ENCODE measurements at regions not wholly inside any gene's neighbourhood (a gene's known extent, or its start where the extent isn't known, plus 50 kb on each side); places are given as distances from the start of the nearest gene placed in this dataset.
A peak's percentile ranks its signal among the peaks of the same experiment; 100 is the strongest.

- no peak overlapping the region for H3K4me3 Mint-ChIP-seq
- ChIA-PET POLR2A (ENCODE audit: partially characterized antibody) (interaction anchor here (0.6 kb wide), 1 partner anchor 22 kb away, joined by 3 read pairs; no protein-coding TSS in a partner anchor), CTCF (ENCODE audit: partially characterized antibody) (interaction anchor here (1.2 to 6.6 kb wide), 2 partner anchors 45 to 55 kb away, joined by 3 to 76 read pairs; no protein-coding TSS in a partner anchor)
- DNase-seq = no peak
- no peak overlapping the region for H3K27ac Mint-ChIP-seq
- Histone ChIP-seq H3K4me3 (ENCODE audit: low read length in 2 of 2) (no peak overlapping the region), H3K9me3 (ENCODE audit: control insufficient read depth in 1 of 2, low read length in 2 of 2) (no peaks in the 10 kb centered on the region), H3K27me3 (ENCODE audit: insufficient read depth, low read length) (no peaks in the 10 kb centered on the region), H3K36me3 (ENCODE audit: insufficient read depth, low read length) (no peaks in the 10 kb centered on the region), H3K27ac (ENCODE audit: low read depth, low read length) (no peak overlapping the region), H3K4me1 (ENCODE audit: insufficient read depth, low read length) (no peaks in the 10 kb centered on the region)
- H3K9me3 Mint-ChIP-seq = no peaks in the 10 kb centered on the region
- H3K4me1 Mint-ChIP-seq = peaks cover 0 to 2% (median 0%) of the 10 kb centered on the region in 4 donors
- no peaks in the 10 kb centered on the region for H3K27me3 Mint-ChIP-seq
- H3K36me3 Mint-ChIP-seq = no peaks in the 10 kb centered on the region
- intact Hi-C loops (cut with micrococcal nuclease) = no loop called here
Measured at GRCh38 chr5:14959399-14960119, 88.0 kb upstream of the ANKH start.

DNA sequence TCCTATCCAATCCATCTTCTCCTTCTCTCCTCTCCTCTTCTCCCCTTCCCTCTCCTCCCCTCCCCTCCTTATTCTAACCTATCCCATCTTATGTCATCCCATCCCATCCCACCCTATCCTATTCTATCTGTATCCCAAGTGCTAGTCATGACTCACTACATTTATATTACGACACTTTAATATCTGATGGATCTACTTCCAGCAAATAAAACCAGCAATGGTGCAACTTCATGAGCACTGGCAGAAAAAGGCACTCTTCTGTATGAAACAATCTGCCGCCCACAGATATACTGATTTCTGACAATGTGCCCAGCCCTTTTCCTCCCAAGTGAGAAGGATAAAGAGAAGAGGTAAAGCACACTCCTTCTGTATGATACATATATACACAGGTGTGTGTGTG is 86.6 kb upstream of the ANKH start:
- H3K9me3 Mint-ChIP-seq = peaks cover 0 to 4% (median 0%) of the 10 kb centered on the region in 8 donors
- H3K4me1 ChIP-seq (ENCODE audit: insufficient read depth, low read length) = no peaks in the 10 kb centered on the region
- H3K36me3 ChIP-seq (ENCODE audit: insufficient read depth, low read length) = no peaks in the 10 kb centered on the region
- no peak overlapping the region for H3K27ac Mint-ChIP-seq
- no peaks in the 10 kb centered on the region for H3K27me3 ChIP-seq (ENCODE audit: insufficient read depth, low read length)
- H3K4me3 Mint-ChIP-seq = no peak overlapping the region
- H3K36me3 Mint-ChIP-seq = no peaks in the 10 kb centered on the region
- intact Hi-C loops (cut with micrococcal nuclease) = no loop called here
- no peaks in the 10 kb centered on the region for H3K9me3 ChIP-seq (ENCODE audit: control insufficient read depth in 1 of 2, low read length in 2 of 2)
- no peak overlapping the region for H3K4me3 ChIP-seq (ENCODE audit: low read length in 2 of 2)
- ChIA-PET POLR2A (ENCODE audit: partially characterized antibody) (no interaction called here), CTCF (ENCODE audit: partially characterized antibody) (interaction anchor here (0.7 to 6.6 kb wide), 11 partner anchors 11 to 282 kb away, joined by 3 to 76 read pairs (median 7); no protein-coding TSS in a partner anchor)
- no peak for DNase-seq
- no peak overlapping the region for H3K27ac ChIP-seq (ENCODE audit: low read depth, low read length)
- no peaks in the 10 kb centered on the region for H3K27me3 Mint-ChIP-seq
- peaks cover 0 to 2% (median 0%) of the 10 kb centered on the region in 4 donors for H3K4me1 Mint-ChIP-seq

DNA sequence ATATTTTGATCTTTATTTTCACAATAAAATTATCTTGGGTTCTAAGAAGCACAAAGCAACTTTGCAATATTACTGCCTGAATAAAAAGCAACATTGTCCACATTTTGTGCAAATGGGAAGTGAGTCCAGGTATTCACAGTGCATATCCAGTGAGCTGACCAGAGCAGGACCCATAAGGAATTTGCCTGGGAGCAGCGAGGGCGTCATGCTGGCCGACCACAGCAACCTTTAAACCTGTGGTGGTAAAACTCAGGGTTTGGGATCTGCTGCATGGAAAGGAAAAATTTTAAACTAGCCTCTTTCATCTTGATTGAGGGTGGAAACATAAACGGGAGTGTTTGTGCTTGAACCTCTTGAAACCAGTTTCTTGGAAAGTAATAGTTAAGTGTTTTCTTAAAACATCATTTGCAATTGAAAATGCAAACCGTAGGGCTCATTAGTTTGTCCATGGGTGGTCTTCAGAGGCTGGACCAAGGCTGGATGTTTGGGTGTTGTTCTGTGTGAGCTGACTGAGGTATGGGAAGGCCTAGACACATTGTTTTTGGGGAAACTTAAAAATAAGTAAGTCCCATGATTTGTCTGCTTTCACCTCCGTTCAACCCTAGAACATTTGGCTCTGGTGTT is 85.0 kb upstream of the ANKH start:
- Histone ChIP-seq H3K9me3 (ENCODE audit: control insufficient read depth in 1 of 2, low read length in 2 of 2) (no peaks in the 10 kb centered on the region), H3K36me3 (ENCODE audit: insufficient read depth, low read length) (no peaks in the 10 kb centered on the region), H3K4me1 (ENCODE audit: insufficient read depth, low read length) (no peaks in the 10 kb centered on the region), H3K27ac (ENCODE audit: low read depth, low read length) (no peak overlapping the region), H3K27me3 (ENCODE audit: insufficient read depth, low read length) (no peaks in the 10 kb centered on the region), H3K4me3 (ENCODE audit: low read length in 2 of 2) (no peak overlapping the region)
- Mint-ChIP-seq H3K27ac (no peak overlapping the region), H3K36me3 (no peaks in the 10 kb centered on the region), H3K9me3 (peaks cover 0 to 4% (median 0%) of the 10 kb centered on the region in 8 donors), H3K4me3 (no peak overlapping the region), H3K27me3 (peaks cover 0 to under 1% of the 10 kb centered on the region in 2 donors), H3K4me1 (peaks cover 0 to 2% (median 0%) of the 10 kb centered on the region in 4 donors)
- intact Hi-C loops (cut with micrococcal nuclease) = loop anchor here (1.0 kb wide), 1 partner anchor 47 kb away; no protein-coding TSS in a partner anchor
- CTCF ChIA-PET (ENCODE audit: partially characterized antibody) = interaction anchor here (0.9 to 6.6 kb wide), 15 partner anchors 10 to 271 kb away, joined by 3 to 76 read pairs (median 5); no protein-coding TSS in a partner anchor
- no peak for DNase-seq
- POLR2A ChIA-PET (ENCODE audit: partially characterized antibody) = interaction anchor here (1.5 kb wide), 1 partner anchor 86 kb away, joined by 3 read pairs; no protein-coding TSS in a partner anchor

GRCh38 chr5:14954616-14955343 is 83.2 kb upstream of the ANKH start:
- Mint-ChIP-seq H3K36me3 (no peaks in the 10 kb centered on the region), H3K27ac (no peak overlapping the region), H3K4me1 (peaks cover 0 to 2% (median 0%) of the 10 kb centered on the region in 4 donors), H3K9me3 (peaks cover 0 to 4% (median 0%) of the 10 kb centered on the region in 8 donors), H3K4me3 (no peak overlapping the region), H3K27me3 (peaks cover 0 to 2% of the 10 kb centered on the region in 2 donors)
- Histone ChIP-seq H3K9me3 (ENCODE audit: control insufficient read depth in 1 of 2, low read length in 2 of 2) (no peaks in the 10 kb centered on the region), H3K4me1 (ENCODE audit: insufficient read depth, low read length) (no peaks in the 10 kb centered on the region), H3K36me3 (ENCODE audit: insufficient read depth, low read length) (no peaks in the 10 kb centered on the region), H3K4me3 (ENCODE audit: low read length in 2 of 2) (no peak overlapping the region), H3K27ac (ENCODE audit: low read depth, low read length) (no peak overlapping the region), H3K27me3 (ENCODE audit: insufficient read depth, low read length) (no peaks in the 10 kb centered on the region)
- ChIA-PET CTCF (ENCODE audit: partially characterized antibody) (interaction anchor here (1.5 to 6.6 kb wide), 3 partner anchors 49 to 228 kb away, joined by 4 to 76 read pairs (median 19); no protein-coding TSS in a partner anchor), POLR2A (ENCODE audit: partially characterized antibody) (no interaction called here)
- DNase-seq = no peak
- intact Hi-C loops (cut with micrococcal nuclease) = no loop called here

DNA sequence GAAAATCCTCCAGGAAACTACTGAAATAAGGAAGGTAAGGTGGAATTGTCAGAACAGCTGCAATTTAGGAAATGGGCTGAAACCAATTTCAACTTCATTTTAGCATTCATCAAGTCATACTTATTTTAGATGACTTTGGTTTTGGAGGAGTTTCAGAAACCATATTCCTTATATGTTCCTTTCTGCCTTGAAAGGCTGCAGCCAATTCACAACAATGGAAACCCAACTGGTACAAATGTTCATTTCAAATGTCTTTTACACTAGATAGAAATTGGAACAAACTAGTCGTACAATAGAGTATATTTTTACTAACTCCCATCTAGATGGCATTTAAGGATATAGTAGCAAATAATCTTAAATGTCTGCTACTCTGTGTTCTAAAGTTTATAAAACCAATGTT is 82.6 kb upstream of the ANKH start:
- H3K9me3 Mint-ChIP-seq = peaks cover 0 to 4% (median 0%) of the 10 kb centered on the region in 8 donors
- Histone ChIP-seq H3K4me1 (ENCODE audit: insufficient read depth, low read length) (no peaks in the 10 kb centered on the region), H3K27me3 (ENCODE audit: insufficient read depth, low read length) (no peaks in the 10 kb centered on the region), H3K36me3 (ENCODE audit: insufficient read depth, low read length) (no peaks in the 10 kb centered on the region), H3K27ac (ENCODE audit: low read depth, low read length) (no peak overlapping the region), H3K9me3 (ENCODE audit: control insufficient read depth in 1 of 2, low read length in 2 of 2) (no peaks in the 10 kb centered on the region), H3K4me3 (ENCODE audit: low read length in 2 of 2) (no peak overlapping the region)
- H3K4me1 Mint-ChIP-seq = peaks cover 0 to 2% (median 0%) of the 10 kb centered on the region in 4 donors
- no peak for DNase-seq
- H3K36me3 Mint-ChIP-seq = no peaks in the 10 kb centered on the region
- H3K27ac Mint-ChIP-seq = no peak overlapping the region
- intact Hi-C loops (cut with micrococcal nuclease) = no loop called here
- peaks cover 0 to 2% of the 10 kb centered on the region in 2 donors for H3K27me3 Mint-ChIP-seq
- ChIA-PET CTCF (ENCODE audit: partially characterized antibody) (interaction anchor here (6.6 kb wide), 1 partner anchor 50 kb away, joined by 76 read pairs; no protein-coding TSS in a partner anchor), POLR2A (ENCODE audit: partially characterized antibody) (no interaction called here)
- H3K4me3 Mint-ChIP-seq = no peak overlapping the region

GRCh38 chr5:14953075-14953607 is 81.6 kb upstream of the ANKH start:
- H3K27ac Mint-ChIP-seq = peak overlapping the region in 1 of 7 donors; percentile 25

More at GRCh38 chr5:14953075-14953607, 81.6 kb upstream of the ANKH start:
- ChIA-PET POLR2A (ENCODE audit: partially characterized antibody) (no interaction called here), CTCF (ENCODE audit: partially characterized antibody) (interaction anchor here (1.1 kb wide), 1 partner anchor 50 kb away, joined by 4 read pairs; no protein-coding TSS in a partner anchor)
- DNase-seq = no peak
- Mint-ChIP-seq H3K36me3 (no peaks in the 10 kb centered on the region), H3K27me3 (peaks cover 0 to 2% of the 10 kb centered on the region in 2 donors), H3K9me3 (peaks cover 0 to 4% (median 0%) of the 10 kb centered on the region in 8 donors), H3K4me3 (peak overlapping the region in 1 of 8 donors; percentile 2), H3K4me1 (peaks cover 0 to 2% (median 0%) of the 10 kb centered on the region in 4 donors)
- Histone ChIP-seq H3K27ac (ENCODE audit: low read depth, low read length) (no peak overlapping the region), H3K27me3 (ENCODE audit: insufficient read depth, low read length) (no peaks in the 10 kb centered on the region), H3K36me3 (ENCODE audit: insufficient read depth, low read length) (no peaks in the 10 kb centered on the region), H3K4me3 (ENCODE audit: low read length in 2 of 2) (no peak overlapping the region), H3K9me3 (ENCODE audit: control insufficient read depth in 1 of 2, low read length in 2 of 2) (no peaks in the 10 kb centered on the region), H3K4me1 (ENCODE audit: insufficient read depth, low read length) (no peaks in the 10 kb centered on the region)
- intact Hi-C loops (cut with micrococcal nuclease) = no loop called here

Data from CD4-positive, alpha-beta memory T cell (primary cell).